HG03159 (cell line): ENCODE measurements at regions not wholly inside any gene's neighbourhood (a gene's known extent, or its start where the extent isn't known, plus 50 kb on each side); places are given as distances from the start of the nearest gene placed in this dataset.

Experiments
- ATAC-seq: cut with Tn5 transposase; IDR thresholded peaks from one replicate; pipeline ENCODE4 v1.9.1; 2021; ENCODE audit warnings: mild to moderate bottlenecking, moderate library complexity; ENCODE audit not compliant: unreplicated experiment

DNA sequence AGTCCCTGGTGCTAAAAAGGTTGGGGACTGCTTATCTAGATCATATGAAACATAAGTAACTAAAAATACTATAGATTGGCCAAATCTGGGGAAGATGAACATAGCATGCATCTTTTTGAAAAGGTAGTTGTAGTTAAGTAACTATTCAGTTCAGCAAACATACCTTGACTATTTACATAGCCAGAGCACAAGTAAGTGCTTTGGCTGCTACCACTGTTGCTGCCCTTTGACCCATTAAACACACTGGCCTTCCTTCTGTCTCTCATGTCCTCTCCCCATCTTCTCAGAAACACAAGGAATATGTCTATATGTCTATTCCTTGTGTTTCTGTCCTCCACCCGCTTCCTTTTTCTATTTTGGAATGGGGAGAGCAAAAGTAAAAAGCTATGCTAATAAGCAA is 87.9 kb upstream of the SPRY1 start:
- ATAC-seq, result no peak

DNA sequence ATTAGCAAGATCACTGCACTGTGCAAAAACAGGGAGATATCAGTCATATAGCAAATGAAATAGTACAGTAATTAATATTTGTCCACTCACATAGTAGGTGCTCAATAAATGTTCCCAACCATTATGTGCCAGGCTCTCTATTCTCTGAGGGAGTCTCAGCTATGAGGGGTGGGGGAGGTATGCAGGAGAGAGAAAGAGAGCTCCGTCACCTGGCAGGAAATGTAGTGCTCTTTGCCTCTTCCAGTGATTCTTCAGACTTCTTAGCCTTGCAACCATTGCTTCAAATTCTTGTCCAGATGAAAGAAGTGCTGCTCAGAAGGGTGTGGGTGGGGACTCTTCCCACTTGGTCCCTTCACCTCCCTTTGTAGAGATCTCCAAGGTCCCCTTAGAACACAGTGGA is 84.5 kb upstream of the SPRY1 start:
- no peak for ATAC-seq

DNA sequence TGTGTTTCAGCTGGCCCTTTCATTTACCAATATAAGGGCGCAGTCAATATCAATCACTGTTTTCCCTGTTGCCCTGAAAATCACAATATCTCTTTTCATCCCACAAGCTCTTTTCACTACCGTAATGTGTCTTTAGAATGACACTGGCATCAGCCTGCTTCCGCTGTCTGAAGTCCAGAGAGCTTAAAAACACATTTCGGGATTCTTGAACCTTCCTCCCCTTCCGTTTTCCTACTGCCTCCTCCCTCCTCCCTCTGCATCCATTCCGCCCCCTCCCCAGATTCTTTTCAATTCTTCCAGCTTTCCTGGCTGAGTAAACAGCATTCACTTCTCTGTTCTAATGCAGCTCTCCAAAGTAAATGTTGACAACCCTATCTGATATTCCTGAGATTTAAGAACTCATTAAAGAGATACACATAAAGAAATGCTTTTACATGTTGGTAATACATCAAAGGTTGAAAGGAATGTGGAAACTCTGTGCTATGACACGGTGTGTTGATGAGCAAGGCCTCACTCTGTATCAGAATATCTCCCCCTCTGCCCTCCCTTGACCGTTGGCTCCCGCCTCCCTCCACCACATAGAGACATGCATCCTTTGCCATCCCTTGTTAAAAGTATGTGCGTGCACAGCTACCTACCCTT is 83.5 kb upstream of the SPRY1 start:
- ATAC-seq, result no peak

DNA sequence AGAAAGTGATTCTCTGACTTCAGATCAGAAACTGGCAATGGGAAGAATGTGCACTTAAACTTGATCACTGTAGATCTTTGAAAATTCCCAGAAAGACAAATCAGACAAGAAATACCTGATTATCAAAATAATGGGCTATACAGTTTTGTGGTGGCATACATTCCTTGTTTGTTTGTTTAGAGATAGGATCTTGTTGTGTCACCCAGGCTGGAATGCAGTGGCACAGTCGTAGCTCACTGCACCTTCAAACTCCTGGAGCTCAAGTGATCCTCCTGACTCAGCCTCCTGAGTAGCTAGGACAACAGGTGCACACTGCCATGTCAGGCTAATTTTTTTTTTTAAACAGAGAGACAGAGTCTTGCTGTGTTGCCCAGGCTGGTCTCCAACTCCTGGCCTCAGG is 81.0 kb upstream of the SPRY1 start:
- no peak for ATAC-seq

DNA sequence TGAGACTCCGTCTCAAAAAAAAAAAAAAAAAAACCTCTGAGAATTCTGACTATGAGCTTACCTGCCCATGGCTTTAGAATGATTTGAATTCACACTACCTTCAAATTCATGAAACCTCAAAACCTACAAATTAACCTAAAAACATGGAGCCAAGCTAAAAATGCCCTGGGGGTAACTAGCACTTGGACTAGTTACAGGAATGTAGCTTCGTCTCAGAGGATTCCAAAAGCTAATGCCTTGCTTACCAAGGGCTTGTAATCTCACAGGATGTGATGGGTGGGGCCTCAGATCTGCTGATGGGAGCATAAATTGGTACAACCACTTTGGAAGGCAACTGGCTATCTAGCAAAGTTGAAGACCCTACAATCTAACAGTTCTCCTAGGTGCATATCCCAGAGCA is 79.4 kb upstream of the SPRY1 start:
- ATAC-seq, result no peak

DNA sequence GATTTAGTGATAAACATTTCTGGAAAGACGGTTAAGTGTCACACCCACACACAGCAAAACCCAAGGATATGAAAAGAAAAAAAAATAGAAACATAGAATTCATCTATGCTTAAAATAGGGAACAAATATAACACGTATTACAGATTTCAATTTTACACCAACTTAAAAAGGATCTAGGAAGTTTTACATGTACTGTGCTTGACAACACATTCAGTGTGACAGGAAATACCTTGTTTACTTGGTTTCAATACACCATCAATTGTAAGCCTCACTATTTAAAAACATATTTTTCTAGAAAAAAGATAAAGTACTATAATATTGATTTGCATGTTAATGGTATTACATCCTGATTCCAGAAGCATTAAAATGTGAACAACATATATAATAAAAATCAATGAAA is 77.0 kb upstream of the SPRY1 start:
- peak; percentile 48 for ATAC-seq

DNA sequence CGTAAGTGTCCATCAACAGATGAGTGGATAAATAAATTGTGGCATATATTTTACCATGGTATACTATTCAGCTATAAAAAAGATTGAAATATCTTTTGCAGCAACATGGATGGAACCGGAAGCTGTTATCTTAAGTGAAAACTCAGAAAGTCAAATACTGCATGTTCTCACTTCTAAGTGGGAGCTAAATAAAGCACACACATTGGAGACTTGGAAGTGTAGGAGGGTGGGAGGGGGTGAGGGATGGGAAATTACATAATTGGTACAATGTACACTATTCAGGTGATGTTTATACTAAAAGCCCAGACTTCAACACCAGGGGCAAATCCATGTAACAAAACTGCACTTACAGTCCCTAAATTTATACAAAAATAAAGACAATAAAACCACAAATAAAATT is 72.6 kb upstream of the SPRY1 start:
- ATAC-seq, result no peak

DNA sequence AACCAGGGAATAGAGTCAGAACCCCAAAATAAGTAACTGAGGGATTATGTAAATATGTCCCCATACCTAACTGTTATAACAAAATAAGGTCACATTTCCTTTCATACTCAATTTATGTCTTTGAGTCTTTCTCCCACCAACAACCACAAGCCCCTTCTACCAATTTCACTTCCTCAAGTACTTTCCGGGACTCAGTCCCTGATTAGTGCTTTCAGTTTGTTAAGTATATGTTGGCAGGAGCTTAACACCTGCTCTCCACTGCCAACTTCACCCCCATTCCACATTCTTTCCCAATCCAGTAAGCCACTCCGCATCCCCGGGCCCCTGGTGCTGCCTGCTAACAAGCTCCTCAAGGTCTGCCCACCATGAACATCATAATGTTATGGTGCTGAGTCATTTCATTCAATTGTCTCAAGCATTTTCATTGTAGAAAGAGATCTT is 71.3 kb upstream of the SPRY1 start:
- peak; percentile 98 for ATAC-seq

DNA sequence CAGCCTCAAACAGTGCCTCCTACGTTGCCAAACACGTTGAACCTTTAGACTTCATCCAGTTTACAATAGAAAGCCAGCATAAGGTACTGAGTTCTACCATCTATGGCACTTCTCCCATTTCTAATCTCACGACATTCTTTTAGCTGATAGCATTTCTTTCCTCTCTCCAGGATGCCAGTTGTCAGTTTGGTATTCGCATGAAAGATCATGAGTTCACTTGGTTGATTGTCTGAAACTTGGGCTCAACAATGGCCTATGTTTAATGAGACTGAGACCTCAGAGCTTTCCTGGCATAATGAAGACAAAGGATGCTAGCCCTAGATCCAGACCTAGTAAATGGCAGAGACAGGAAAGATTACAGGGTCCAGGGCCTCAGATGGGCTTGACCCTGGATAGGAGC is 69.2 kb upstream of the SPRY1 start:
- ATAC-seq, result no peak

DNA sequence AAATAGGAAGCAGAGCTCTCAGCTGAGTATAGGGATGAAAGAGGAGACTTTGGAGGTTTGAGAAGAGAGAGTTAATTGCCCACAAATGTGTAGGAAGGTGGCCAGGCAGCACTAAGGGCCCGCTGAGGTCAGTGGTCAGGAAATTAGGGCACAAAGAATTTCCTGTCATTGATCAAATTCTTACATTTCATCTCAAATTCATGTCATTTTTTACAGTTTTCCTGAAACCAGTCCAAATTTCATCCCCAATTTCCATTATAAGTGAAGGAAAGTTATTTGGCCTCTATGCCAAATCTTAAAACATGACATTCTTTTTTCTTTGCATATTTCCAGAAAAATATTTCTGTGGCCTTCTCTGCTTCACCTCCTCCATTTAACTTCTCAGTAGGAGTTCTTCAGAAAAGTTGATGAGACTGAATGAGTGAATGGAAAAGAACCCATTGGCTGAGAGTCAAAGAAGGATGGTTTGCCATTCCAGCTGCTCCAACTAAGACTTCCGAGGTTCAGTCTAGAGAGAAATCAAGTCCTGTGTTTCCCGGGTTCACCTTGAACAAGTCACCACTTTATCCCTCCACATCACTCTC is 68.7 kb upstream of the SPRY1 start:
- ATAC-seq, result no peak

DNA sequence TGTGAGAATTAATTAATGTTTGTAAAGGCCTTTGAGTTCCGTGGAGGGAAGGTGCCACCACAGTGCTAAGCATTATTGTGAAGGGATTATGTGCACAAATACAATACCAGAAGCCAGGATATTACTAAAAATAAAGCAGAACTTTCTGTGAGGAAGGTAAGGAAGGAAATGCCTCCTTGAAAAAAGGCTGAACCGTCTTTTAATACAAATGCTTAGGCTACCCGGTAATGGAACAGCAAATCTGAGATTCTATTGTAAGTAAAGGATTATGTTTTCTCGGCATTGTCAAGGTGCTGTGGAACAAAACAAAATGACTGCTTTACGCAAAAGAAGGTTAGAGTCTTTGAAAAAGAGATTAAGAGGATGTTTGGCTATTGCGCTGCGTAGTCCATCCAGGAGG is 57.9 kb upstream of the SPRY1 start:
- ATAC-seq, result no peak

DNA sequence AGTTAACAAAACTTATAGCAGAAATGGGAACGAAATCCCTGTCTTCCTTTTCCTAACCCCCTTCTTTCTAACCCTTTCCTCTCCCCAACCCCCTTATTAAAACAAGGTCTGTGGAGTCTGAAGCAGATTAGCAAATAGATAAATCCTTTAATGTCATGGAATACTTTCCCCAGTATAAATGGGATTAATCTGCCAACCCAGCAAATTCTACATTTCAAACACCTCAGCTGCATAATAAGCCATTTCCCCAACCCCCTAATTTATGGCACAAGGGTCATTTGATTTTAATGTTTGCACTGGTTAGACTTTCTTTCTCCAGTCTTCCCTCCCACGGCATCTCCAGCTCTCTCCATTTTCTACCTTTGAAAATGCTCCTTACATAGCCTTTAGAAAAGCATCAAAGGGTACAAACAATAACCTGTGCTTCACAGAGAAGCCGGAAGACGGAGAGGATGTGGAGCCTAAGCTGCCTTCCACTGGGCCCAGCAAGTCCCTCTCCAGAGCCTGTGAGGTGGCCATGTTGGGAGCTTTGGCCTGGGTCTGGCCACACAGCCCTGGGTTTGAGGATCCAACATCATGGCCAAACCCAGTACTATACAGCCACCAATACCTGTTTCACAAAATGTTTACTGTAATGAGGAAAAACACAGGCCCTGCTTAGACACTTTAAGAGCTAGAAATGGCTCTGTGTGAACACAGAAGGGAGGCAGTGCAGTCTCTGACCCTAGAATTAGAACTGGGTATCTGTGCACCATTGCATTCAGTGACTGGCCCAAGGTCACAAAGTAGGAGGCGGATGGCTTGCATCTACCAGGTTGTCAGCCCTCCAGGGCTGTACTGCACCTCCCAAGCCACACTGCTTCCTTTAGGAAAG is 56.9 kb upstream of the SPRY1 start:
- ATAC-seq, result no peak

DNA sequence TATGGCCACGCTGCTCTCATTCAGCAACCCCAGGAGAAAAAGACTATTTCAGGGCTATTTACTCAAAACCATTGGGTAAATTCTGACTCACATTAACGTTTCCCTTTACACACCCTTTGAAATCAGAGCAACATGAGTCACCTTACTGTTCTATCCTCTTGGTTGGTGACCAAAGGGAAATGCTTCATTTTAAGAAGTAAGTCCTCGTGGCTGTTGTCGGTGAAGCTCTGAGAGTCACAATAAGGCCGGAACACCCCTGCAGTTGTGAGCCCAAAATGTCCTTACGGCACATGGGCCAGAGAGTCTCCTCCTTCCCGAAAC is 56.3 kb upstream of the SPRY1 start:
- ATAC-seq, result no peak

DNA sequence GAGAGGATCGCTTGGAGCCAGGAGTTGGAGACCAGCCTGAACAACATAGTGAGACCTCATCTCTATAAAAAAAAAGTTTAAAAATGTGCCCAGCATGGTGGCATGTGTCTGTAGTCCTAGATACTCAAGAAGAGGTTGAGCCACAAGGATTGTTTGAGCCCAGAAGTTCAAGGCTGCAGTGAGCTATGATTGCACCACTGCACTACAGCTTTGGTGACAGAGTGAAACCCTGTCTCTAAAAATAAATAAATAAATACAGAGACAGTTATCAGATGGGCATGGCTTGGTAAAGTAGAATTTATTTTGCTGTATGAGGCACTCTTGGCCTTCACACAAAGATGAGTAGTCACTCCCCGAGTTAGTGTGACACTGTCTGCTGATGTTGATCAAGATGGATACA is 54.1 kb upstream of the SPRY1 start:
- no peak for ATAC-seq

DNA sequence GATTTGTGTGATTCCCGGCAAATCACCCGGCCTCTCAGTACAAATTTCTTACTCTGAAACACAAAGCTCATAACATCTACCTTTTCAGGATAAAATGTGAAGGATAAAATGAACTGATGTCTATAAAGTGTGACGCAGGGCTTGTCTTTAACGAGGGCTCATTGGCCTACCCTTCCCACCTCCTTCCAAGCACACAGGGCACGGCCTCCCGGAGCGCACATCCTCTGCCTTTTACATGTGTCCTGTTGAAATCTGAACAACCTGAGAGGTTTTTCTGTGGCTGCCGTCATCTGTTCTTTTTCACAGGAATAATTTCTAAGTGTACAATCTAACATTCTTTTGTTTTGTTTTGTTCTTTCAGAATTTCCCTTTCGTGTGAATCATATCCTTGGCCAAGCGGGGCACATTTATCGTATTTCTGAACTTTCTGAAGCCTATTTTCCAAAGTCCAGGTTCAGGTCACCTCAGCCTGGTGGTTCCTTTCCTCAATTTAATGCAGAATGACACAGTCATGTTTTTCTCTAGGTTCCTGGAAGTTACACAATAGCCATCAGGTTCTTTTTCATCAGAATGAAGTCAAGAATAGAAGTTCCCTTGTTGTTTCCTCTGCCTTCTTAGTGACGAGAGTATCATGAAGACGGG is 53.1 kb upstream of the SPRY1 start:
- no peak for ATAC-seq

DNA sequence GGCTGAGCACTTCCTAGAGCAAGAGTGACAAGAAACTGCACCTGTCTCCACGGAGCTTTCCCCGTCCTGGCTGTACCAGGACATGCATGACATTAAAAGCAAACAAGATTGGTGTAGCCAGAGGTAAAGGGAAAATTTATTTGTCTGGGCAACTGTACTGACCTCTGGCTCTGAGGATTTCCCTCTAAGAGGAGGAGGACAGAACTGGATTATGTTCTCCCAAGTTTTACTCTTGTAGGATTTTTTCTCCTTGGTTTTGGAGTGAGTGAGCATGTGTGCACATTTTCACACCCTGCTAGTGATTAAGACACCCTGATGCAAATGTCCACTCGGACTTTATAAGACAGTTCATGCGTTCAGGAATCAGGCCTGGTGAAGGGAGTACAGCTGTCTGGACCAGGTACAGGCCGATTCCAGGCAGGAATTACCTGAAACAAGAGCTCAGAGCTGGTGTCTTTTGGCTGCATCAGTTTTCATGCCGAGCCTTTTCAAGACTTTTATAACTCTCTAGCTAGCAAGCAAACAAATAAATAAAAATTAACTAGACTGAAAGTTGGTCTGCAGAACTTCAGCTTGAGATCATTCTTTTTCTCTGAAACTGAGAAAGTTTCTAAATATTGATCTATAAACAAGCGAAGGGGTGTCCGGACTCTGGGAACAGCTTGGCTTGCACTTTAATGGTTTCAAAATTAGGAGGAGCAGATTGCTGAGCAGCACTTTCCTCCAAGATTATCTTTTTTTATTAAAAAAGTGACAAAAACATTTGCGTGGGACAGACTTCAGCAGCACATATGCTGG is 51.3 kb upstream of the SPRY1 start:
- ATAC-seq, result no peak

DNA sequence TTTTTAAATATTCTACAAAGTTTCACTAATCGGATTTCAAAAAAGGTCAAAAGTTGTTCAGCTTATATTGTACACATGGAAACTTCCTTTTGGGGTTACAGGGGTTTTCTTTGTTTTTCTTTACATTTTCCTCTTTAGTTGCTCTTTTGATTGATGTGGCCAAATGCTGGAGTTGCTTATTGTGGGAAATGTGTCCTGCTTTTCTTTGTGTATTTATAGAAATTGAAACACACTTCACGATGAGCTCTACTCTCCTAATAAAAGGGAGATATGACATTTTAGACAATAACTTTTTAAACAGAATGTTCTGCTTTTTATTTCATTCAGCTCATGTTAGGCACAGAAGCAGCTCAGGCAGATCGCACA is 50.7 kb upstream of the SPRY1 start:
- ATAC-seq, result no peak

DNA sequence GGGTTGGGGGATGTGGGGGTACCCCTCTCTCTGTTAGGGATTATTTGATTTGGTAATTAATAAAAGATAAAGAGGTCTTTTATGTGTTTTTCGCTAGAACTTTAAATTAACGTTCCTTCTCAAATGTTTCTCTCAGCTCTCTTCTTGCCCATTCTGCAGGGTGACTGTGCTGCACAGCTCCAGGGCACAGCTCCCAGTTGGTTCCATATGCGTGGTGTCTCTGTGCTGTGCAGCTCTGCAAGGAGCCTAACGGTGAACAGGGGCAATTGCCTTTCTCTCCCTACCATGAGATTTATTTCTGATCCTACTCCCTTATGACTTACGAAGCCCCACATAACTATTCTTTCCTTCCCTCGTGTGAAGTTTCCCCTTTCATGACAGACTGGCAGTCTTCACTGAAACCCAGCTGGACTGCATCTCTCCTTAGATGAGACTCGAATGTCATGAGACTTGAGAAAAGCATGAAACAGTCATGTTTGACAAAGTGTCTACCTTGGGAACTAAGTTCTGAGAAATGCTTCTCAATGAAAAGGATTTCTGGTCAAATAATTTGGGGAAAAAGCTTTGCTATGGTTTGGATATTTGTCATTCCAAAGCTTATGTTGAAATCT is 50.2 kb upstream of the SPRY1 start:
- no peak for ATAC-seq
